H1 (cell line): ENCODE measurements at regions not wholly inside any gene's neighbourhood (a gene's known extent, or its start where the extent isn't known, plus 50 kb on each side); places are given as distances from the start of the nearest gene placed in this dataset.

Source experiments
- CHD1 ChIP-seq: IDR thresholded peaks from 2 replicates; pipeline ENCODE4 v1.6.1; 2012; ENCODE audit warnings: low read depth, low read length, improper control_type of control experiment
- CTBP2 ChIP-seq: IDR thresholded peaks from 2 replicates; pipeline ENCODE4 v1.7.0; 2011; ENCODE audit warnings: borderline replicate concordance, mild to moderate bottlenecking, moderate library complexity, mixed read lengths, low read length; ENCODE audit not compliant: insufficient read depth, insufficient read length
- GABPA ChIP-seq: IDR thresholded peaks from 2 replicates; pipeline ENCODE4 v1.6.1; 2011; ENCODE audit warnings: mild to moderate bottlenecking, low read length, moderate library complexity, borderline replicate concordance; ENCODE audit not compliant: insufficient read depth
- HDAC2 ChIP-seq, 2 experiments: fragments of 300-600 bp in 1 of 2; sonication (generic) in 1 of 2; IDR thresholded peaks; 2 replicates each; pipeline ENCODE4 v1.6.1; 2011 to 2012; ENCODE audit warnings: low read depth in 2 of 2, low read length in 2 of 2, mild to moderate bottlenecking in 2 of 2, moderate library complexity in 2 of 2, borderline replicate concordance in 1 of 2, inconsistent platforms in 1 of 2
- PHF8 ChIP-seq: fragments of 200-600 bp; sonication (generic); conservative IDR thresholded peaks from 2 replicates; pipeline ENCODE4 v1.7.1; 2012; ENCODE audit warnings: low read depth, mild to moderate bottlenecking, inconsistent platforms, low read length, moderate library complexity
- RBBP5 ChIP-seq: IDR thresholded peaks from 2 replicates; pipeline ENCODE4 v1.7.1; 2012; ENCODE audit warnings: low read depth, mild to moderate bottlenecking, inconsistent platforms, low read length, moderate library complexity, borderline replicate concordance
- SAP30 ChIP-seq: fragments of 300-600 bp; sonication (generic); IDR thresholded peaks from 2 replicates; pipeline ENCODE4 v1.7.1; 2012; ENCODE audit warnings: low read length, moderate library complexity, mild to moderate bottlenecking, inconsistent platforms; ENCODE audit not compliant: insufficient read depth, insufficient replicate concordance
- USF2 ChIP-seq: IDR thresholded peaks from 2 replicates; pipeline ENCODE4 v1.6.1; 2011; ENCODE audit warnings: low read length, improper control_type of control experiment

GRCh38 chr12:89216211-89216952, 135.9 kb downstream of the DUSP6 start (continued):
- no peak for TF ChIP-seq GABPA
- TF ChIP-seq PHF8, result no peak
- no peak for TF ChIP-seq RBBP5
- no peak for TF ChIP-seq HDAC2 (IDR thresholded peaks at IDR 0.05; ENCODE audit: borderline replicate concordance in 1 of 2, low read depth in 2 of 2, low read length in 2 of 2)
- TF ChIP-seq USF2, result no peak
- TF ChIP-seq SAP30, result no peak
- TF ChIP-seq CTBP2, result no peak
- no peak for TF ChIP-seq CHD1
